ENCODE measurements at regions not wholly inside any gene's neighbourhood (a gene's known extent, or its start where the extent isn't known, plus 50 kb on each side); places are given as distances from the start of the nearest gene placed in this dataset.

GRCh38 chr4:119872371-119873016, 194.2 kb downstream of the MAD2L1 start:
- no peak for TF ChIP-seq ZBTB33 (CRISPR knock-in tag; IDR thresholded peaks at IDR 0.05)
- no peak for TF ChIP-seq ELK1 (CRISPR knock-in tag; IDR thresholded peaks at IDR 0.05)

Measured in K562 (cell line).